ENCODE measurements at regions not wholly inside any gene's neighbourhood (a gene's known extent, or its start where the extent isn't known, plus 50 kb on each side); places are given as distances from the start of the nearest gene placed in this dataset.

GRCh38 chr5:159732220-159732619, 184.1 kb upstream of the ADRA1B start:
- ChIA-PET POLR2A (no interaction called here), CTCF (ENCODE audit: low intra/inter-chr PET ratio) (interaction anchor here (0.5 kb wide), 1 partner anchor 591 kb away, joined by 4 read pairs; no protein-coding TSS in a partner anchor)
- Histone ChIP-seq H4K20me1 (replicated peaks; ENCODE audit: control insufficient read depth, insufficient read depth, low read length) (no peaks in the 10 kb centered on the region), H3K4me3 (no peak overlapping the region), H3K36me3 (ENCODE audit: control insufficient read depth, insufficient read depth, low read length) (no peaks in the 10 kb centered on the region), H3K79me2 (ENCODE audit: control insufficient read depth, insufficient read depth, low read length) (no peaks in the 10 kb centered on the region), H3K27me3 (ENCODE audit: control insufficient read depth in 2 of 2, insufficient read depth in 2 of 2, low read length in 2 of 2) (no peaks in the 10 kb centered on the region), H3K9me1 (ENCODE audit: control insufficient read depth, insufficient read depth, low read length) (no peaks in the 10 kb centered on the region), H3K27ac (ENCODE audit: extremely low read depth, low read depth, low read length) (no peak overlapping the region), H2AFZ (ENCODE audit: low read depth, low read length) (no peak overlapping the region), H3K9me3 (replicated peaks; ENCODE audit: control insufficient read depth, insufficient read depth, low read depth, low read length) (no peaks in the 10 kb centered on the region), H3K4me1 (replicated peaks in 1 of 2; ENCODE audit: control insufficient read depth in 2 of 2, insufficient read depth in 2 of 2, low read length in 2 of 2) (no peaks in the 10 kb centered on the region; a peak in 1 of 5 replicates), H3K4me2 (ENCODE audit: insufficient read depth, low read length) (no peak overlapping the region), H3K9ac (ENCODE audit: insufficient read depth in 1 of 2, low read depth in 2 of 2, low read length in 2 of 2) (no peak overlapping the region)
- ATAC-seq (no peak), FAIRE-seq (no peak), DNase-seq (ENCODE audit: extremely low read depth in 1 of 4, low spot score in 3 of 4) (no peak)
- in situ Hi-C loops (cut with MboI) = no loop called here
- no TSS peak for BruUV-seq (replicated peaks)
- 5% methylated on average over 4 of the region's 4 CpGs for WGBS (ENCODE audit: insufficient coverage, low coverage, missing lambda C conversion rate)
- intact Hi-C loops (cut with micrococcal nuclease) = no loop called here
- TF ChIP-seq ZNF280B (CRISPR knock-in tag; IDR thresholded peaks at IDR 0.05) (no peak), PCBP2 (IDR thresholded peaks at IDR 0.05; ENCODE audit: low read depth, low read length, poor library complexity, severe bottlenecking) (no peak), ZFP1 (CRISPR knock-in tag; IDR thresholded peaks at IDR 0.05) (no peak), GATAD2A (IDR thresholded peaks at IDR 0.05) (no peak), VEZF1 (CRISPR knock-in tag; IDR thresholded peaks at IDR 0.05) (no peak), ELF2 (CRISPR knock-in tag; IDR thresholded peaks at IDR 0.05) (no peak), CTCF (IDR thresholded peaks at IDR 0.05 in 2 of 3, conservative IDR thresholded peaks at IDR 0.05 in 1 of 3; ENCODE audit: insufficient read depth in 2 of 3, low read depth in 1 of 3, low read length in 3 of 3) (no peak), MIER1 (IDR thresholded peaks at IDR 0.05; ENCODE audit: low read depth) (no peak), MTA3 (IDR thresholded peaks at IDR 0.05; ENCODE audit: borderline replicate concordance) (no peak)
